Neural progenitor cell (in vitro differentiated cells): ENCODE measurements at regions not wholly inside any gene's neighbourhood (a gene's known extent, or its start where the extent isn't known, plus 50 kb on each side); places are given as distances from the start of the nearest gene placed in this dataset.
"Not testable (repeated sequence)": the region's sequence is repeated elsewhere in the genome, so short reads cannot be mapped to it uniquely, and the experiment has no call there.

ENCODE experiments used
- EZH2 ChIP-seq: fragments of 200-600 bp; sonication (generic); IDR thresholded peaks from 2 replicates; pipeline ENCODE4 v1.6.1; 2017; ENCODE audit warnings: antibody characterized with exemption, mild to moderate bottlenecking, moderate library complexity
- EZH2phosphoT487 ChIP-seq: fragments of 200-600 bp; sonication (generic); IDR thresholded peaks from 2 replicates; pipeline ENCODE4 v1.6.1; 2017; ENCODE audit warnings: antibody characterized with exemption
- TF ChIP-seq, protein P1 (sequence below): fragments of 200-600 bp; sonication (generic); IDR thresholded peaks from 2 replicates; pipeline ENCODE4 v1.5.1; 2017; ENCODE audit warnings: antibody characterized with exemption, mild to moderate bottlenecking

DNA sequence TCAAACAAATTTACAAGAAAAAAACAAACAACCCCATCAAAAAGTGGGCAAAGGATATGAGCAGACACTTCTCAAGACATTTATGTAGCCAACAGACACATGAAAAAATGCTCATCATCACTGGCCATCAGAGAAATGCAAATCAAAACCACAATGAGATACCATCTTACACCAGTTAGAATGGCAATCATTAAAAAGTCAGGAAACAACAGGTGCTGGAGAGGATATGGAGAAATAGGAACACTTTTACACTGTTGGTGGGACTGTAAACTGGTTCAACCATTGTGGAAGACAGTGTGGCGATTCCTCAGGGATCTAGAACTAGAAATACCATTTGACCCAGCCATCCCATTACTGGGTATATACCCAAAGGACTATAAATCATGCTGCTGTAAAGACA, 77.1 kb upstream of the SIM2 start:
- TF ChIP-seq, protein P1, sequence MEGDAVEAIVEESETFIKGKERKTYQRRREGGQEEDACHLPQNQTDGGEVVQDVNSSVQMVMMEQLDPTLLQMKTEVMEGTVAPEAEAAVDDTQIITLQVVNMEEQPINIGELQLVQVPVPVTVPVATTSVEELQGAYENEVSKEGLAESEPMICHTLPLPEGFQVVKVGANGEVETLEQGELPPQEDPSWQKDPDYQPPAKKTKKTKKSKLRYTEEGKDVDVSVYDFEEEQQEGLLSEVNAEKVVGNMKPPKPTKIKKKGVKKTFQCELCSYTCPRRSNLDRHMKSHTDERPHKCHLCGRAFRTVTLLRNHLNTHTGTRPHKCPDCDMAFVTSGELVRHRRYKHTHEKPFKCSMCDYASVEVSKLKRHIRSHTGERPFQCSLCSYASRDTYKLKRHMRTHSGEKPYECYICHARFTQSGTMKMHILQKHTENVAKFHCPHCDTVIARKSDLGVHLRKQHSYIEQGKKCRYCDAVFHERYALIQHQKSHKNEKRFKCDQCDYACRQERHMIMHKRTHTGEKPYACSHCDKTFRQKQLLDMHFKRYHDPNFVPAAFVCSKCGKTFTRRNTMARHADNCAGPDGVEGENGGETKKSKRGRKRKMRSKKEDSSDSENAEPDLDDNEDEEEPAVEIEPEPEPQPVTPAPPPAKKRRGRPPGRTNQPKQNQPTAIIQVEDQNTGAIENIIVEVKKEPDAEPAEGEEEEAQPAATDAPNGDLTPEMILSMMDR, result not testable (repeated sequence)
- TF ChIP-seq EZH2, EZH2phosphoT487: not testable (repeated sequence)
